K562 (cell line): ENCODE measurements at regions not wholly inside any gene's neighbourhood (a gene's known extent, or its start where the extent isn't known, plus 50 kb on each side); places are given as distances from the start of the nearest gene placed in this dataset.

Experiments used
- C11orf30 ChIP-seq: fragments of 450-650 bp; IDR thresholded peaks from 2 replicates; pipeline ENCODE4 v1.6.1; 2016; ENCODE audit warnings: low read depth, mild to moderate bottlenecking
- GATAD2A ChIP-seq: fragments of 450-650 bp; IDR thresholded peaks from 2 replicates; pipeline ENCODE4 v1.6.1; 2017
- ILK ChIP-seq: fragments of 450-650 bp; IDR thresholded peaks from 2 replicates; pipeline ENCODE4 v1.6.1; 2016; ENCODE audit warnings: missing genetic modification characterization, low read depth, mild to moderate bottlenecking, missing compliant biosample characterization, moderate library complexity, borderline replicate concordance
- IRF2 ChIP-seq: sonication (generic); formaldehyde crosslinking; IDR thresholded peaks from 2 replicates; pipeline ENCODE4 v1.8.1; 2022; ENCODE audit warnings: mild to moderate bottlenecking, missing genetic modification reagents
- MAFF ChIP-seq: IDR thresholded peaks from 2 replicates; pipeline ENCODE4 v1.6.1; 2012; ENCODE audit warnings: low read length, improper control_type of control experiment
- MAFG ChIP-seq: fragments of 450-650 bp; conservative IDR thresholded peaks from 2 replicates; pipeline ENCODE4 v1.6.1; 2016; ENCODE audit warnings: missing genetic modification characterization, missing compliant biosample characterization
- MAFK ChIP-seq: IDR thresholded peaks from 2 replicates; pipeline ENCODE4 v1.6.1; 2011; ENCODE audit warnings: low read length, improper control_type of control experiment
- POLR2AphosphoS5 ChIP-seq: IDR thresholded peaks from 2 replicates; pipeline ENCODE4 v1.6.1; 2011; ENCODE audit warnings: mild to moderate bottlenecking, low read depth, low read length, moderate library complexity; ENCODE audit not compliant: control insufficient read depth, insufficient read depth
- SRSF1 ChIP-seq: fragments of 200-400 bp; formaldehyde crosslinking; IDR thresholded peaks from 2 replicates; pipeline ENCODE4 v1.6.1; 2017; ENCODE audit warnings: mild to moderate bottlenecking, low read depth, low read length, moderate library complexity
- TCFL5 ChIP-seq: fragments of 250-450 bp; sonication (Bioruptor Pico); conservative IDR thresholded peaks from 2 replicates; pipeline ENCODE4 v1.6.1; 2021; ENCODE audit warnings: mild to moderate bottlenecking, moderate library complexity, matching md5 sums
- U2AF2 ChIP-seq: fragments of 200-400 bp; formaldehyde crosslinking; optimal IDR thresholded peaks from 2 replicates; pipeline ENCODE3; 2017; ENCODE audit warnings: low read depth, mild to moderate bottlenecking, low read length
- ZNF316 ChIP-seq: fragments of 450-650 bp; IDR thresholded peaks from 2 replicates; pipeline ENCODE4 v1.6.1; 2016
- TF ChIP-seq, protein P1 (sequence below): fragments of 150-350 bp; conservative IDR thresholded peaks from 2 replicates; pipeline ENCODE4 v1.6.1; 2014; ENCODE audit warnings: low read length
- TF ChIP-seq, protein P2 (sequence below): fragments of 250-450 bp; sonication (Bioruptor Pico); IDR thresholded peaks from 2 replicates; pipeline ENCODE4 v1.5.0; 2020; ENCODE audit warnings: mild to moderate bottlenecking, borderline replicate concordance
- TF ChIP-seq, protein P3 (sequence below): fragments of 250-450 bp; sonication (Bioruptor Pico); IDR thresholded peaks from 2 replicates; pipeline ENCODE4 v1.4.0; 2020; ENCODE audit warnings: mild to moderate bottlenecking, moderate library complexity
- TF ChIP-seq, protein P4 (sequence below): IDR thresholded peaks from 2 replicates; pipeline ENCODE4 v1.6.1; 2011; ENCODE audit not compliant: insufficient read length; ENCODE audit errors: extremely low read depth
- TF ChIP-seq, protein P5 (sequence below): sonication (generic); formaldehyde crosslinking; IDR thresholded peaks from 2 replicates; pipeline ENCODE4 v1.8.0; 2023; ENCODE audit warnings: mild to moderate bottlenecking, missing genetic modification reagents

DNA sequence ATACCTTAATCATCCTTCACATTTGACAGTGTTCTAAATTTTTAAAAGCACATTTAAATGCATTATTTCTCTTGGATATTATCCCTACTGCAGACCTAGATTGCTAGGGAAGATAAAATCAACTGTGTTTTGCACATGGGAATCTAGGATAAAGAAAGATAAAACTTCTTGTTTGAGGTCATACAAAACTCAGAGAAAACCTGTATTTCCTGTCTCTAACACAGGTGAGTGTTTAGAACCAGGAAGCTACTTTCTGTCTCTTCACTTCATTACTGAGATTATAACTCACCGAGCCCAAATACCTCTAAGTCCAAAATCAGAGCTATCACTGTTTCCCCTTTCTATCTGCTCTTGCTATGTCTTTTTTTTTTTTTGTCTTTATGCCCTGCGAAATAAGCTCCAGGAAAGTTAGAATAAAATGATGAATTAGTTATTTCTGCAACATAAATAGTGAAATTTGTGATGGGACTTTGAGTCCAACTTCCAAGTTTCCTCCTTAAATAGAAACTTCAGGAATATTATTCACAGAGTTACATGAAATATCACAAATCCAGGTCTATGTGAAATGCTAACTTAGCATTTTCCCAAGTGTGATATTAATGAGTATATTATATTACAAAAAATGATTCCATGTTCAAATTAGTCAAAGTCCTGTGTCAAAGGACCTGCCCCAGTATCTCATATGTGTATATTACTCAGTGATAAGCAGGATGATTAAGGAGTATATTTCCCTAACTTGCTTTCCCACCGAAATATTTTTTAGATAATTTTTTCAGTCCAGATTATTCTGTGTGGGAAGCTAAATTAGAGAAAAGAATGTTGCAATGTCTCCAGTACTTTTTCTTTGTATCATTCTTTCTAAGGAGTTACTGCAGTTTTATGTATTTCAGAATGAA is 226.4 kb downstream of the PLA2G4A start (continued):
- TF ChIP-seq SRSF1 (no peak), GATAD2A (no peak), ILK (tag) (no peak), POLR2AphosphoS5 (no peak), MAFG (tag) (peak; percentile 42; the same call in 1 of the 2 replicates), TCFL5 (CRISPR knock-in tag) (no peak), MAFK (peak; percentile 29; the same call in 1 of the 2 replicates), ZNF316 (peak; percentile 78), U2AF2 (no peak), MAFF (peak; percentile 45), IRF2 (CRISPR knock-in tag) (no peak), C11orf30 (peak; percentile 57; the same call in 1 of the 2 replicates)
- TF ChIP-seq, protein P1, sequence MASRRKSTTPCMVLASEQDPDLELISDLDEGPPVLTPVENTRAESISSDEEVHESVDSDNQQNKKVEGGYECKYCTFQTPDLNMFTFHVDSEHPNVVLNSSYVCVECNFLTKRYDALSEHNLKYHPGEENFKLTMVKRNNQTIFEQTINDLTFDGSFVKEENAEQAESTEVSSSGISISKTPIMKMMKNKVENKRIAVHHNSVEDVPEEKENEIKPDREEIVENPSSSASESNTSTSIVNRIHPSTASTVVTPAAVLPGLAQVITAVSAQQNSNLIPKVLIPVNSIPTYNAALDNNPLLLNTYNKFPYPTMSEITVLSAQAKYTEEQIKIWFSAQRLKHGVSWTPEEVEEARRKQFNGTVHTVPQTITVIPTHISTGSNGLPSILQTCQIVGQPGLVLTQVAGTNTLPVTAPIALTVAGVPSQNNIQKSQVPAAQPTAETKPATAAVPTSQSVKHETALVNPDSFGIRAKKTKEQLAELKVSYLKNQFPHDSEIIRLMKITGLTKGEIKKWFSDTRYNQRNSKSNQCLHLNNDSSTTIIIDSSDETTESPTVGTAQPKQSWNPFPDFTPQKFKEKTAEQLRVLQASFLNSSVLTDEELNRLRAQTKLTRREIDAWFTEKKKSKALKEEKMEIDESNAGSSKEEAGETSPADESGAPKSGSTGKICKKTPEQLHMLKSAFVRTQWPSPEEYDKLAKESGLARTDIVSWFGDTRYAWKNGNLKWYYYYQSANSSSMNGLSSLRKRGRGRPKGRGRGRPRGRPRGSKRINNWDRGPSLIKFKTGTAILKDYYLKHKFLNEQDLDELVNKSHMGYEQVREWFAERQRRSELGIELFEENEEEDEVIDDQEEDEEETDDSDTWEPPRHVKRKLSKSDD = no peak
- TF ChIP-seq, protein P2, sequence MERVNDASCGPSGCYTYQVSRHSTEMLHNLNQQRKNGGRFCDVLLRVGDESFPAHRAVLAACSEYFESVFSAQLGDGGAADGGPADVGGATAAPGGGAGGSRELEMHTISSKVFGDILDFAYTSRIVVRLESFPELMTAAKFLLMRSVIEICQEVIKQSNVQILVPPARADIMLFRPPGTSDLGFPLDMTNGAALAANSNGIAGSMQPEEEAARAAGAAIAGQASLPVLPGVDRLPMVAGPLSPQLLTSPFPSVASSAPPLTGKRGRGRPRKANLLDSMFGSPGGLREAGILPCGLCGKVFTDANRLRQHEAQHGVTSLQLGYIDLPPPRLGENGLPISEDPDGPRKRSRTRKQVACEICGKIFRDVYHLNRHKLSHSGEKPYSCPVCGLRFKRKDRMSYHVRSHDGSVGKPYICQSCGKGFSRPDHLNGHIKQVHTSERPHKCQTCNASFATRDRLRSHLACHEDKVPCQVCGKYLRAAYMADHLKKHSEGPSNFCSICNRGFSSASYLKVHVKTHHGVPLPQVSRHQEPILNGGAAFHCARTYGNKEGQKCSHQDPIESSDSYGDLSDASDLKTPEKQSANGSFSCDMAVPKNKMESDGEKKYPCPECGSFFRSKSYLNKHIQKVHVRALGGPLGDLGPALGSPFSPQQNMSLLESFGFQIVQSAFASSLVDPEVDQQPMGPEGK (CRISPR knock-in tag) = no peak
- TF ChIP-seq, protein P3, sequence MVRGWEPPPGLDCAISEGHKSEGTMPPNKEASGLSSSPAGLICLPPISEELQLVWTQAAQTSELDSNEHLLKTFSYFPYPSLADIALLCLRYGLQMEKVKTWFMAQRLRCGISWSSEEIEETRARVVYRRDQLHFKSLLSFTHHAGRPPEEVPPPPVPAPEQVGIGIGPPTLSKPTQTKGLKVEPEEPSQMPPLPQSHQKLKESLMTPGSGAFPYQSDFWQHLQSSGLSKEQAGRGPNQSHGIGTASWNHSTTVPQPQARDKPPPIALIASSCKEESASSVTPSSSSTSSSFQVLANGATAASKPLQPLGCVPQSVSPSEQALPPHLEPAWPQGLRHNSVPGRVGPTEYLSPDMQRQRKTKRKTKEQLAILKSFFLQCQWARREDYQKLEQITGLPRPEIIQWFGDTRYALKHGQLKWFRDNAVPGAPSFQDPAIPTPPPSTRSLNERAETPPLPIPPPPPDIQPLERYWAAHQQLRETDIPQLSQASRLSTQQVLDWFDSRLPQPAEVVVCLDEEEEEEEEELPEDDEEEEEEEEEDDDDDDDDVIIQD (CRISPR knock-in tag) = no peak
- TF ChIP-seq, protein P4, sequence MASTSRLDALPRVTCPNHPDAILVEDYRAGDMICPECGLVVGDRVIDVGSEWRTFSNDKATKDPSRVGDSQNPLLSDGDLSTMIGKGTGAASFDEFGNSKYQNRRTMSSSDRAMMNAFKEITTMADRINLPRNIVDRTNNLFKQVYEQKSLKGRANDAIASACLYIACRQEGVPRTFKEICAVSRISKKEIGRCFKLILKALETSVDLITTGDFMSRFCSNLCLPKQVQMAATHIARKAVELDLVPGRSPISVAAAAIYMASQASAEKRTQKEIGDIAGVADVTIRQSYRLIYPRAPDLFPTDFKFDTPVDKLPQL = no peak
- TF ChIP-seq, protein P5, sequence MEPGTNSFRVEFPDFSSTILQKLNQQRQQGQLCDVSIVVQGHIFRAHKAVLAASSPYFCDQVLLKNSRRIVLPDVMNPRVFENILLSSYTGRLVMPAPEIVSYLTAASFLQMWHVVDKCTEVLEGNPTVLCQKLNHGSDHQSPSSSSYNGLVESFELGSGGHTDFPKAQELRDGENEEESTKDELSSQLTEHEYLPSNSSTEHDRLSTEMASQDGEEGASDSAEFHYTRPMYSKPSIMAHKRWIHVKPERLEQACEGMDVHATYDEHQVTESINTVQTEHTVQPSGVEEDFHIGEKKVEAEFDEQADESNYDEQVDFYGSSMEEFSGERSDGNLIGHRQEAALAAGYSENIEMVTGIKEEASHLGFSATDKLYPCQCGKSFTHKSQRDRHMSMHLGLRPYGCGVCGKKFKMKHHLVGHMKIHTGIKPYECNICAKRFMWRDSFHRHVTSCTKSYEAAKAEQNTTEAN = no peak
